Breast epithelium (tissue), 4 donors: ENCODE measurements at regions not wholly inside any gene's neighbourhood (a gene's known extent, or its start where the extent isn't known, plus 50 kb on each side); places are given as distances from the start of the nearest gene placed in this dataset.

Experiments used
- DNase-seq, 2 donors: peaks; one replicate each; pipeline ENCODE4 v3.0.0-alpha.2; 2019; ENCODE audit warnings: low spot score in 2 of 2
- H3K27ac ChIP-seq, 2 donors: fragments of 200-600 bp; sonication (generic) in 1 of 2; one replicate each; pipeline ENCODE4 v1.5.1; 2016 to 2019; ENCODE audit warnings: mild to moderate bottlenecking in 1 of 2
- H3K27me3 ChIP-seq, 2 donors: fragments of 200-600 bp; sonication (generic) in 1 of 2; one replicate each; pipeline versions ENCODE4 v1.5.1 to v1.6.0; 2017 to 2019; ENCODE audit warnings: control low read depth in 1 of 2, mild to moderate bottlenecking in 1 of 2
- H3K36me3 ChIP-seq: fragments of 200-600 bp; one replicate; pipeline ENCODE4 v1.5.1; 2019
- H3K4me1 ChIP-seq, 2 donors: fragments of 200-600 bp; sonication (generic); one replicate each; pipeline ENCODE4 v1.5.1; 2016 to 2019; ENCODE audit warnings: control low read depth in 1 of 2
- H3K4me3 ChIP-seq, 3 donors: fragments of 200-600 bp; sonication (generic); 1 replicate in 2 of 3; 2 replicates in 1 of 3; pipeline ENCODE4 v1.5.1; 2016 to 2019; ENCODE audit warnings: mild to moderate bottlenecking in 3 of 3, moderate library complexity in 2 of 3
- H3K9me3 ChIP-seq, 2 donors: fragments of 200-600 bp; sonication (generic) in 1 of 2; one replicate each; pipeline ENCODE4 v1.5.1; 2016 to 2019; ENCODE audit warnings: control low read depth in 1 of 2
- CTCF ChIP-seq, 3 donors: fragments of 450-650 bp; IDR thresholded peaks; one replicate each; pipeline ENCODE4 v1.5.1; 2016 to 2017; ENCODE audit warnings: antibody characterized with exemption in 3 of 3, mild to moderate bottlenecking in 3 of 3, moderate library complexity in 3 of 3
- POLR2A ChIP-seq: fragments of 450-650 bp; IDR thresholded peaks from one replicate; pipeline ENCODE4 v1.6.1; 2016; ENCODE audit warnings: antibody characterized with exemption, mild to moderate bottlenecking, moderate library complexity
- POLR2AphosphoS5 ChIP-seq, 3 donors: sonication (generic); formaldehyde crosslinking; IDR thresholded peaks; one replicate each; pipeline ENCODE4 v1.6.1; 2017; ENCODE audit warnings: antibody characterized with exemption in 3 of 3
- intact Hi-C: fragments of 100-400 bp; cut with DNase I; formaldehyde crosslinking; loops from one replicate; pipeline ENCODE4 v1.15.1; 2023; ENCODE audit warnings: low total_unique reads

- DNase-seq: no peak
- peaks cover 18 to 30% of the 10 kb centered on the region in 2 donors for H3K9me3 ChIP-seq
- no peaks in the 10 kb centered on the region for H3K4me1 ChIP-seq
- H3K36me3 ChIP-seq: no peaks in the 10 kb centered on the region
- TF ChIP-seq POLR2A (no peak), POLR2AphosphoS5 (IDR thresholded peaks at IDR 0.05) (no peak), CTCF (IDR thresholded peaks at IDR 0.05) (no peak)
- H3K27ac ChIP-seq: no peak overlapping the region
- intact Hi-C loops: no loop called here
- no peaks in the 10 kb centered on the region for H3K27me3 ChIP-seq
- H3K4me3 ChIP-seq: no peak overlapping the region
These were observed 269.6 kb upstream of the ARRDC3 start for GRCh38 chr5:91652678-91653077.

- intact Hi-C loops: no loop called here
- no peak for DNase-seq
- no peak for TF ChIP-seq POLR2AphosphoS5 (IDR thresholded peaks at IDR 0.05)
- TF ChIP-seq CTCF (IDR thresholded peaks at IDR 0.05): no peak
- no peak for TF ChIP-seq POLR2A
These were observed 268.6 kb upstream of the ARRDC3 start for GRCh38 chr5:91651704-91652103.

GRCh38 chr5:91645347-91645746 is 262.2 kb upstream of the ARRDC3 start:
- no peaks in the 10 kb centered on the region for H3K36me3 ChIP-seq
- no peaks in the 10 kb centered on the region for H3K4me1 ChIP-seq
- intact Hi-C loops: loop anchor here (10.0 kb wide), 1 partner anchor 151 kb away; no protein-coding TSS in a partner anchor
- no peak overlapping the region for H3K4me3 ChIP-seq
- H3K27me3 ChIP-seq: no peaks in the 10 kb centered on the region
- no peak overlapping the region for H3K27ac ChIP-seq
- no peak for DNase-seq
- TF ChIP-seq POLR2A (no peak), POLR2AphosphoS5 (IDR thresholded peaks at IDR 0.05) (no peak), CTCF (IDR thresholded peaks at IDR 0.05) (no peak)
- no peaks in the 10 kb centered on the region for H3K9me3 ChIP-seq

More at GRCh38 chr5:91651704-91652103, 268.6 kb upstream of the ARRDC3 start:
- Histone ChIP-seq H3K27ac (no peak overlapping the region), H3K36me3 (no peaks in the 10 kb centered on the region), H3K4me3 (no peak overlapping the region), H3K27me3 (no peaks in the 10 kb centered on the region), H3K4me1 (no peaks in the 10 kb centered on the region), H3K9me3 (peaks cover 14 to 21% of the 10 kb centered on the region in 2 donors)

- TF ChIP-seq POLR2A (no peak), POLR2AphosphoS5 (IDR thresholded peaks at IDR 0.05) (no peak), CTCF (IDR thresholded peaks at IDR 0.05) (no peak)
These were observed 260.7 kb upstream of the ARRDC3 start for GRCh38 chr5:91643797-91644196.

GRCh38 chr5:91642581-91642980 is 259.5 kb upstream of the ARRDC3 start:
- H3K27me3 ChIP-seq: no peaks in the 10 kb centered on the region
- H3K4me1 ChIP-seq: no peaks in the 10 kb centered on the region
- H3K36me3 ChIP-seq: no peaks in the 10 kb centered on the region
- no peak overlapping the region for H3K4me3 ChIP-seq
- no peak overlapping the region for H3K27ac ChIP-seq
- no peaks in the 10 kb centered on the region for H3K9me3 ChIP-seq
- DNase-seq: no peak
- no peak for TF ChIP-seq CTCF (IDR thresholded peaks at IDR 0.05)
- TF ChIP-seq POLR2AphosphoS5 (IDR thresholded peaks at IDR 0.05): no peak
- TF ChIP-seq POLR2A: no peak
- intact Hi-C loops: loop anchor here (5.0 to 10.0 kb wide), 2 partner anchors 148 to 380 kb away; no protein-coding TSS in a partner anchor

More at GRCh38 chr5:91643797-91644196, 260.7 kb upstream of the ARRDC3 start:
- no peak overlapping the region for H3K27ac ChIP-seq
- no peaks in the 10 kb centered on the region for H3K4me1 ChIP-seq
- DNase-seq: no peak
- H3K9me3 ChIP-seq: no peaks in the 10 kb centered on the region
- intact Hi-C loops: loop anchor here (5.0 to 10.0 kb wide), 2 partner anchors 149 to 379 kb away; no protein-coding TSS in a partner anchor
- H3K27me3 ChIP-seq: no peaks in the 10 kb centered on the region
- H3K4me3 ChIP-seq: no peak overlapping the region
- H3K36me3 ChIP-seq: no peaks in the 10 kb centered on the region
